Endothelial cell of umbilical vein (primary cell): ENCODE measurements at regions not wholly inside any gene's neighbourhood (a gene's known extent, or its start where the extent isn't known, plus 50 kb on each side); places are given as distances from the start of the nearest gene placed in this dataset.
A peak's percentile ranks its signal among the peaks of the same experiment; 100 is the strongest.

ENCODE experiments used
- BruUV-seq: library from RNA; stranded (reverse); fragments of 400-500 nt; replicated peaks from 2 replicates; lab custom pipeline; 2021; lab: Mats Ljungman, UMichigan
- CTCF ChIA-PET: fragments of 300-600, 350-600 bp; sonication (Branson Sonifier 250); formaldehyde crosslinking; loops from one replicate; lab custom pipeline; 2021; ENCODE audit warnings: antibody characterized with exemption, inconsistent platforms; lab: Charles Lee
- POLR2A ChIA-PET: fragments of 300-600, 350-600 bp; sonication (Branson Sonifier 250); formaldehyde crosslinking; loops from one replicate; lab custom pipeline; 2021; ENCODE audit warnings: antibody characterized with exemption, inconsistent platforms; lab: Charles Lee
- DNase-seq: peaks from one replicate; pipeline ENCODE4 v3.0.0-alpha.2; 2011; ENCODE audit warnings: low read depth, low spot score
- FAIRE-seq: peaks from 2 replicates; lab custom pipeline; 2011; peaks lifted over from hg19 to GRCh38; lab: Jason Lieb, UNC
- H2AFZ ChIP-seq: 2 replicates; pipeline ENCODE4 v1.6.0; 2012; ENCODE audit warnings: low read depth, low read length, control low read depth, inconsistent platforms
- H3K27ac ChIP-seq: 2 replicates; pipeline ENCODE4 v1.5.1; 2011; ENCODE audit warnings: low read depth, mild to moderate bottlenecking, control low read depth, low read length, moderate library complexity; ENCODE audit not compliant: insufficient read depth
- H3K27me3 ChIP-seq, 2 experiments: 2 replicates each; pipeline versions ENCODE4 v1.6.0 to v1.6.1; 2011; ENCODE audit warnings: low read length in 2 of 2, mixed read lengths in 1 of 2; ENCODE audit not compliant: control insufficient read depth in 2 of 2, insufficient read depth in 2 of 2
- H3K36me3 ChIP-seq, 2 experiments: 2 replicates in 1 of 2; 3 replicates in 1 of 2; pipeline ENCODE4 v1.5.1; 2011; ENCODE audit warnings: low read length in 2 of 2, mild to moderate bottlenecking in 1 of 2, moderate library complexity in 1 of 2; ENCODE audit not compliant: control insufficient read depth in 2 of 2, insufficient read depth in 2 of 2; ENCODE audit errors: extremely low read depth in 1 of 2
- H3K4me1 ChIP-seq: 3 replicates; pipeline ENCODE4 v1.5.1; 2011; ENCODE audit warnings: mild to moderate bottlenecking, low read length; ENCODE audit not compliant: control insufficient read depth, insufficient read depth; ENCODE audit errors: extremely low read depth
- H3K4me2 ChIP-seq: 2 replicates; pipeline ENCODE4 v1.6.1; 2011; ENCODE audit warnings: low read length, control low read depth, mixed read lengths; ENCODE audit not compliant: insufficient read depth
- H3K4me3 ChIP-seq, 3 experiments: fragments of 200-600 bp in 1 of 3; sonication (generic), shearing (Covaris generic) in 1 of 3; replicated peaks in 1 of 3; 2 replicates each; pipeline ENCODE4 v1.5.1; 2011 to 2016; ENCODE audit warnings: control low read depth in 3 of 3, low read length in 3 of 3, mild to moderate bottlenecking in 2 of 3, inconsistent platforms in 1 of 3, low read depth in 1 of 3, moderate library complexity in 1 of 3; ENCODE audit not compliant: insufficient read depth in 1 of 3
- H3K79me2 ChIP-seq: 2 replicates; pipeline ENCODE4 v1.6.0; 2012; ENCODE audit warnings: low read length, inconsistent platforms; ENCODE audit not compliant: control insufficient read depth, insufficient read depth
- H3K9ac ChIP-seq: replicated peaks from 2 replicates; pipeline ENCODE3; 2011; ENCODE audit warnings: low read length, control low read depth; ENCODE audit not compliant: insufficient read depth; ENCODE audit errors: extremely low read depth
- H3K9me1 ChIP-seq: replicated peaks from 3 replicates; pipeline ENCODE4 v1.6.0; 2011; ENCODE audit warnings: mild to moderate bottlenecking, low read length; ENCODE audit not compliant: control insufficient read depth, insufficient read depth; ENCODE audit errors: extremely low read depth
- H3K9me3 ChIP-seq: replicated peaks from 2 replicates; pipeline ENCODE4 v1.5.1; 2012; ENCODE audit warnings: low read length, inconsistent platforms; ENCODE audit not compliant: control insufficient read depth, insufficient read depth
- H4K20me1 ChIP-seq: replicated peaks from 2 replicates; pipeline ENCODE3; 2011; ENCODE audit warnings: mild to moderate bottlenecking, low read length; ENCODE audit not compliant: control insufficient read depth, insufficient read depth; ENCODE audit errors: extremely low read depth
- CTCF ChIP-seq, 2 donors: IDR thresholded peaks; 1 replicate in 1 of 2; 2 replicates in 1 of 2; pipeline ENCODE4 v1.5.1; 2011; ENCODE audit warnings: low read length in 2 of 2, mild to moderate bottlenecking in 2 of 2, moderate library complexity in 2 of 2, control low read depth in 1 of 2, inconsistent platforms in 1 of 2, low read depth in 1 of 2; ENCODE audit not compliant: insufficient read depth in 1 of 2; ENCODE audit errors: extremely low read depth in 1 of 2
- EZH2 ChIP-seq: IDR thresholded peaks from 2 replicates; pipeline ENCODE4 v1.6.1; 2012; ENCODE audit warnings: borderline replicate concordance, low read depth, mild to moderate bottlenecking, moderate library complexity, low read length, inconsistent platforms; ENCODE audit not compliant: severe bottlenecking
- FOS ChIP-seq: IDR thresholded peaks from 2 replicates; pipeline ENCODE4 v1.6.1; 2011; ENCODE audit warnings: mild to moderate bottlenecking, low read length, moderate library complexity, borderline replicate concordance; ENCODE audit not compliant: insufficient read depth
- GATA2 ChIP-seq: IDR thresholded peaks from 2 replicates; pipeline ENCODE4 v1.7.0; 2011; ENCODE audit warnings: low read depth, mild to moderate bottlenecking, moderate library complexity, mixed read lengths, low read length; ENCODE audit not compliant: insufficient read length, insufficient read depth
- JUN ChIP-seq: IDR thresholded peaks from 2 replicates; pipeline ENCODE4 v1.6.1; 2011; ENCODE audit warnings: borderline replicate concordance, low read depth; ENCODE audit not compliant: insufficient read length, insufficient read depth
- MYC ChIP-seq: IDR thresholded peaks from one replicate; pipeline ENCODE4 v1.6.1; 2011; ENCODE audit warnings: mild to moderate bottlenecking, low read depth, low read length
- POLR2A ChIP-seq: IDR thresholded peaks from 2 replicates; pipeline ENCODE4 v1.6.1; 2012; ENCODE audit warnings: low read depth, mild to moderate bottlenecking, control low read depth, low read length
- POLR2AphosphoS5 ChIP-seq: IDR thresholded peaks from 2 replicates; pipeline ENCODE4 v1.6.1; 2012; ENCODE audit warnings: low read depth, mild to moderate bottlenecking, control low read depth, low read length, moderate library complexity; ENCODE audit not compliant: insufficient read depth
- dilution Hi-C: fragments of 300-500 bp; cut with MboI; formaldehyde crosslinking; loops from one replicate; pipeline ENCODE4 v1.15.0; 2019; ENCODE audit warnings: low sequenced_read_pairs; ENCODE audit not compliant: extremely low pct_ligation_motif_present
- intact Hi-C: fragments of 100-400 bp; cut with micrococcal nuclease; formaldehyde crosslinking; loops from one replicate; pipeline ENCODE4 v1.10.0; 2022
- TF ChIP-seq, protein P1 (sequence below): IDR thresholded peaks from 2 replicates; pipeline ENCODE4 v1.6.1; 2011; ENCODE audit not compliant: insufficient read depth, insufficient read length

- Histone ChIP-seq H3K27ac (peak overlapping the region; percentile 99), H3K27me3 (no peaks in the 10 kb centered on the region), H4K20me1 (no peaks in the 10 kb centered on the region), H3K9me3 (no peaks in the 10 kb centered on the region), H3K79me2 (no peaks in the 10 kb centered on the region), H3K9ac (peak overlapping the region; percentile 96), H3K9me1 (no peaks in the 10 kb centered on the region), H3K4me2 (peak overlapping the region; percentile 81), H2AFZ (peak overlapping the region; percentile 28), H3K4me1 (peaks cover 37% of the 10 kb centered on the region), H3K36me3 (no peaks in the 10 kb centered on the region), H3K4me3 (no peak overlapping the region)
- intact Hi-C loops: loop anchor here (1.0 to 2.0 kb wide), 5 partner anchors 16 to 167 kb away; no protein-coding TSS in a partner anchor
- ChIA-PET POLR2A (interaction anchor here (0.6 to 3.3 kb wide), 5 partner anchors 16 to 111 kb away, joined by 3 to 34 read pairs (median 5); partner anchors contain the start of gene DAB2), CTCF (interaction anchor here (1.1 to 4.6 kb wide), 8 partner anchors 7 to 151 kb away, joined by 3 to 50 read pairs (median 8); partner anchors contain the start of gene DAB2)
- TF ChIP-seq EZH2 (no peak), FOS (peak; percentile 76), MYC (no peak), POLR2AphosphoS5 (peak; percentile 76), POLR2A (peak; percentile 15), GATA2 (peak; percentile 54), JUN (peak; percentile 50), CTCF (IDR thresholded peaks at IDR 0.05; ENCODE audit: extremely low read depth in 1 of 2, insufficient read depth in 1 of 2, low read depth in 1 of 2, low read length in 2 of 2) (no peak)
- TF ChIP-seq, protein P1, sequence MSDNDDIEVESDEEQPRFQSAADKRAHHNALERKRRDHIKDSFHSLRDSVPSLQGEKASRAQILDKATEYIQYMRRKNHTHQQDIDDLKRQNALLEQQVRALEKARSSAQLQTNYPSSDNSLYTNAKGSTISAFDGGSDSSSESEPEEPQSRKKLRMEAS: no peak
- BruUV-seq: no TSS peak
- dilution Hi-C loops: loop anchor here (25.0 kb wide), 1 partner anchor 115 kb away; the partner anchor contains the start of gene DAB2
- FAIRE-seq: peak; percentile 95
- DNase-seq: peak; percentile 98
Measured at GRCh38 chr5:39526914-39527477, 102.2 kb upstream of the DAB2 start.
